HG02840 (cell line): ENCODE measurements at regions not wholly inside any gene's neighbourhood (a gene's known extent, or its start where the extent isn't known, plus 50 kb on each side); places are given as distances from the start of the nearest gene placed in this dataset.
A peak's percentile ranks its signal among the peaks of the same experiment; 100 is the strongest.
"Not testable (repeated sequence)": the region's sequence is repeated elsewhere in the genome, so short reads cannot be mapped to it uniquely, and the experiment has no call there.

Experiments
- ATAC-seq: cut with Tn5 transposase; IDR thresholded peaks from one replicate; pipeline ENCODE4 v1.9.1; 2021; ENCODE audit warnings: mild to moderate bottlenecking, moderate library complexity, moderate number of reproducible peaks; ENCODE audit not compliant: unreplicated experiment, low FRiP score

- no peak for ATAC-seq
Observed at GRCh38 chr7:21293771-21294170, 134.1 kb upstream of the SP4 start.

DNA sequence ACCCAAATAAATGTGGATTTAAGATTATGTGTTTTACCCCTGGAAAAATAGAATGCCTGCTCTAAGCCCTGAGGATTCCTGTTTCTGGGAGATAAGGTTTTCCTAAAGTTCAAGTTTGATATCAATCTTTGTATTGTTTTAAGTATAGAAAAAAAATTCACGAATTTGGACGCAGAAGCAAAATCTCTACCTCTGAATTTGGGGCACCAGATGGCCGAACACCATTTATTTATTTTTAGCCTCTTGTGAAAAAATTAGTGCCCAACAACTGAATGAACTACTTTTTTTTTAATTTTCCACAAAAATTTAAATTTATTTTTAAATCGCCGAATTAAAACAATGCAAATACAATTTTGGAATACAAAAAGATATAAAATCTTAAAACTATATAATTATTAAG is 128.1 kb upstream of the SP4 start:
- ATAC-seq = no peak

DNA sequence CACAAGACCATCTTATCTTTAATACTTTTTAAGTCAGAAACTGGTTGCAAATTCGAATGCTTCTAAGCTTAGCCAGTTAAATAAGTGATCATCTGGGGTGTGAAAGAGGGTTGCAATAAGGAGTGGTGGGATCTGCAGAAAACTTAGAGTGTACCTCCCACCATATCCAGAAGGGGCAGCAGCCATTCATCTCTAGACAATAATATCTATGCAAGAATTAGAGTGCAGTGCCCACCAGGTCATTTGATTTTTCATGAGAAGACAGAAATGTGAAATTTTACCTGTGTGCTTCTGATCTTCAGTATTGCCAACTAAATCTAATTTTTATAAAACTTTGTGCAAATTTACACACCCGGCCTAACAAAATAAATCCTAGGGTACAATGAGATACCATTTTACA is 127.2 kb upstream of the SP4 start:
- ATAC-seq = no peak

- no peak for ATAC-seq
Observed at GRCh38 chr7:21304808-21305375, 123.0 kb upstream of the SP4 start.

DNA sequence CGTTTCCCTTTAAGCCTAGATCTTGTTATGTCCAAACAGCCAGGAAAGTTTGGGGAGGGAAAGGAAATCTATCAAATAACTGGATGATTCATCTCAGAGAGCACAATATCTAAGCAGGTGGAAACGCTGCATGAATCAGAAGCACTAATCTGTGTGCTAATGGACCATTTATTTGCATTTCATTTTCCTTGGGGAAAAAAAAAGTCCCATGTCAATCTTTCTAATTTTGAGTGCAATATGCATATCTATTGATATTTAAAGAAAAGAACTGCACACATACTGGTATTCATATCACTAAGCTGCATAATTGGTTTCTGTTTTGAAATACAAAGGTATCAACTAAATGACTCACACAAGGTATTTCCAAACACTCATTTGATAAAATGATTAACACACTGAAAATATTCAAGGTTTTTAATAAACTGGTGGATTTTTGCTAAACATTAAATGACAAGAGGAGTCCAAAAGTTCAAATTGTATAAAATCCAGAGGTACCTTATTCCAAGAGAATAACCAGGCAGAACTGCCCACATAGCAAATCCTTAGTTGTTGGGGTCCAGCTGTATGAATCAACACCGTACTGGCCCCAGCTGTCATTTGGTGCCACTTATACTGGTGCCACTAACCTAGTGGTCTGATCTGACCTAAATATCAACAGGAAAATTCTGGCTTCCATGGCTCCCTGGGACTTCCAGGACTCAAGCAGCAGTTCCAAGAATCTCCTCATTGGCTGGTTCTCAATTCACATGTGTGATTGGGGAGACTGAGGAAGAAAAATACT is 122.2 kb upstream of the SP4 start:
- no peak for ATAC-seq

DNA sequence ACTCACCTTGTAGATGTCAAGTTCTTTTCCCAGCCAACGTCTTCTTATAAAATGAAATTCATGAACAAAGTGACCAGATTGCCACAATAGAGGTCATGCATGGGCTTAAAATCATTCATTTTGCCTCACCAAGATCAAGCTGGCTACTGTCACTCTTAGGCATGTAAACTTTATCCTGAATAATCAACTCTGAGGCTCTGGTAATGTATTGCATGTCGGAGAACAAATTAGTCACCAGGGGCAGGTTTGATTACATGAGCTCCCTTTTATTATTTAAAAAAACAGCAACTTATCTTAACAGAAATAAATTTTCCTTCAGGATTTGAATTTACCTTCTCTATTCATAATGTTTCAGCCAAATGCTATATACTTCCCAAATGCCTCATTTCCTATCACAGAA is 112.9 kb upstream of the SP4 start:
- ATAC-seq = no peak

GRCh38 chr7:21317966-21318915 is 109.6 kb upstream of the SP4 start:
- no peak for ATAC-seq

- no peak for ATAC-seq
Observed at GRCh38 chr7:21318916-21319270, 109.0 kb upstream of the SP4 start.

- ATAC-seq = no peak
Observed at GRCh38 chr7:21326241-21326640, 101.6 kb upstream of the SP4 start.

DNA sequence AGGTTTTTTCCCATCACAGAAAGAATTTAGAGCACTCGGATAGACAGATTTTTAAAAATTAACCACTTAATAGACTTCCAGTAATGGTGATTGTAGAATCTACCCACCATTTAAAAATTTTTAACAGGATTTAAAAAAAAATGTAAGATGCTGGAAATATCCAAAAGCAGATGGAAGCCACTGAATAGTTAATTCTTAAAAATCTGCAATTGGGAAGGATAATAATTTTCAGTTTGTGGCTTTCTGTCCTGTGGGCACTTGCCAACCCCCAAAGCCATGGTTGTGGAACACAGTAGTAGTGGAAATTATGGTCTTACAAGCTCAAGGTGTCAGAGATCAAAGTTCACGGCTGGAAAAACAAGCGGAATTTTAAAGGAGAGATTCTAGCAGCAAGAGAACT is 101.0 kb upstream of the SP4 start:
- no peak for ATAC-seq

DNA sequence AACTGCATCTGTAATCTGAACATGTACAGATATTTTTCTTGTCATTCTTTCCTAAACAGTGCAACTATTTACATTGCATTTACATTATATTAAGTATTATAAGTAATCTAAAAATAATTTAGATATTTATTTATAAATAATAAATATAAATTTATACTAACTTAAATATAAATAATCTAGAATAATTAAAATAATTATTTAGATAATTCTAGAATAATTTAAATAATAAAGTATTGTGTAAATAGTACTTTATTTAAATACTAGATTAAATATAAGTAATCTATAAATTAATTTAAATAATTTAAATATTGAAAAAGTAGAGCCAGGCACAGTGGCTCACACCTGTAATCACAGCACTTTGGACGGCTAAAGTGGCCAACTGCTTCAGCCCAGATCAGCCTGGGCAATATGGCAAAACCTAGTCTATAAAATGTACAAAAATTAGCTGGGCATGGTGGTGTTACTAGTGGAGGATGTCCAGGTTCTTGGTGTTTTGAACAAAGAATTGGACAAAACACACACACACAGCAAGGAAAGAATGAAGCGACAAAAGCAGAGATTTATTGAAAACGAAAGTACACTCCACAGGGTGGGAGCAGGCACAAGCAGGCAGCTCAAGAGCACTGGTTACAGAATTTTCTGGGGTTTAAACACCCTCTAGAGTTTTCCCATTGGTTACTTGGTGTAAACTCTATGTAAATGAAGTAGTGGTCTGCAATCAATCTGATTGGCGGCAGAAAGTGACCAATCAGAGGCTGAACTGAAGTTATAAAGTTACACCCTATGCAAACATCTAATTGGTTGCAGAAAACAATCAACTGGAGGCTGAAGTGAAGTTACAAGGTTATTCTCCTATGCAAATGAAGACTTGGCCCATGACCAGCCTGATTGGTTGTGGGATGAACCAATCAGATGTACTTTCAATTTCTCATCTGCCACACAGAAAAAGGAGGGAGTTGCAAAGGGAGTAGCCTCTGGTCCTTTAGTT is 100.2 kb upstream of the SP4 start:
- no peak for ATAC-seq

GRCh38 chr7:21330462-21331178 is 97.3 kb upstream of the SP4 start:
- no peak for ATAC-seq

DNA sequence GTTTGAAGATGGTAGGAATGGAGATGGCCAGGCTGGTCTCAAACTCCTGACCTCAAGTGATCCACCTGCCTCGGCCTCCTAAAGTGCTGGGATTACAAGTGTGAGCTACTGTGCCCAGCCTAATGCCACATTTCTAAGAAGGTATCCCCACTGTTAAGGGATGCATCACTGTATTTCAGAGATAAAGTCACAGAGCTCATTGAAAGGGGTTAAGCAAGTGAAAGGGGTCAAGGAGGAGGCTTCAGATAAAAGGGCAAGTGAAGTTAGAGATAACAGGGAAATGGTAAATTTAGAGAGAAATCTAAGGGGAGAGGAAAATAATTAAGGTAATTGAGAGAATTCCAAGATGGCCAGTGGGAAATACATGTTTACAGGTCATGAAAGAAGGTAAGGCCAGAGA is 93.0 kb upstream of the SP4 start:
- no peak for ATAC-seq

GRCh38 chr7:21336743-21337142 is 91.1 kb upstream of the SP4 start:
- ATAC-seq = no peak

GRCh38 chr7:21338728-21339164 is 89.1 kb upstream of the SP4 start:
- ATAC-seq = no peak

- not testable (repeated sequence) for ATAC-seq
Observed at GRCh38 chr7:21344900-21345299, 83.0 kb upstream of the SP4 start.

DNA sequence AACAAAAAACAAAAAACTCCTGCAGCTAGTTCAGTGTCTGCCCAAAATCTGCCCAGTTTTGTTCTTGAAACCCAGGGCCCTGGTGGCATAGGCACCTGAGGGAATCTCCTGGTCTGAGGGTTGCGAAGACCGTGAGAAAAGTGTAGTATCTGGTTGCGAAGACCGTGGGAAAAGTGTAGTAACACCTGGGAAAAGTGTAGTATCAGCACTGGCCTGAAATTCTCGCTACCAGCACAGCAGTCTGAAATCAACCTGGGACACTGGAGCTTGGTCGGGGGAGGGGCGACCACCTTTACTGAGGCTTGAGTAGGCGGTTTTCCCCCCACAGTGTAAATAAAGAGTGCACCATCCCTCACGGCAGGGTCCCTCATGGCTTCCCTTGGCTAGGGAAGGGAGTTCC is 82.5 kb upstream of the SP4 start:
- no peak for ATAC-seq

GRCh38 chr7:21346297-21346696 is 81.6 kb upstream of the SP4 start:
- ATAC-seq = no peak

GRCh38 chr7:21352540-21353387 is 75.1 kb upstream of the SP4 start:
- peak; percentile 82 for ATAC-seq
